K562 (cell line): ENCODE measurements at regions not wholly inside any gene's neighbourhood (a gene's known extent, or its start where the extent isn't known, plus 50 kb on each side); places are given as distances from the start of the nearest gene placed in this dataset.

Experiments used
- ATAC-seq: fragments of 200-7000 bp; cut with Tn5 transposase; 3 replicates; pipeline ENCODE4 v1.9.1; 2020; ENCODE audit warnings: moderate library complexity
- BruUV-seq: library from RNA; stranded (reverse); fragments of 400-500 nt; replicated peaks from 2 replicates; lab custom pipeline; 2021; lab: Mats Ljungman, UMichigan
- CTCF ChIA-PET: fragments of 300-600 bp; formaldehyde crosslinking; extraction: SDS; loops from one replicate; lab custom pipeline; 2021; ENCODE audit warnings: low intra/inter-chr PET ratio; lab: Yijun Ruan, JAX
- POLR2A ChIA-PET: fragments of 300-600, 350-650 bp; sonication (Branson Sonifier 250); formaldehyde crosslinking; extraction: SDS; loops from one replicate; lab custom pipeline; 2021; ENCODE audit warnings: antibody characterized with exemption, inconsistent platforms; lab: Yijun Ruan, JAX
- DNase-seq, 4 experiments: peaks; one replicate each; pipeline versions ENCODE4 v3.0.0 to v3.0.0-alpha.2; 2011 to 2018; ENCODE audit warnings: low spot score in 3 of 4, mixed read lengths in 3 of 4; ENCODE audit errors: extremely low read depth in 1 of 4
- FAIRE-seq: peaks from 2 replicates; lab custom pipeline; 2011; peaks lifted over from hg19 to GRCh38; lab: Jason Lieb, UNC
- H2AFZ ChIP-seq: 2 replicates; pipeline ENCODE4 v1.6.0; 2011; ENCODE audit warnings: low read depth, low read length, control low read depth, inconsistent platforms
- H3K27ac ChIP-seq: fragments of 200-600 bp; 3 replicates; pipeline ENCODE4 v1.8.0; 2011; ENCODE audit warnings: low read depth, mild to moderate bottlenecking, control low read depth, inconsistent platforms, low read length, moderate library complexity, mixed read lengths; ENCODE audit errors: extremely low read depth
- H3K27me3 ChIP-seq, 2 experiments: fragments of 300-600 bp in 1 of 2; 2 replicates in 1 of 2; 3 replicates in 1 of 2; pipeline versions ENCODE4 v1.6.0 to v1.8.0; 2011; ENCODE audit warnings: inconsistent platforms in 2 of 2, low read length in 2 of 2, mild to moderate bottlenecking in 1 of 2, mixed read lengths in 1 of 2, moderate library complexity in 1 of 2; ENCODE audit not compliant: control insufficient read depth in 2 of 2, insufficient read depth in 2 of 2
- H3K36me3 ChIP-seq: fragments of 300-600 bp; 3 replicates; pipeline ENCODE4 v1.8.0; 2011; ENCODE audit warnings: mild to moderate bottlenecking, low read length, inconsistent platforms; ENCODE audit not compliant: control insufficient read depth, insufficient read depth
- H3K4me1 ChIP-seq, 2 experiments: fragments of 200-600 bp in 1 of 2; replicated peaks in 1 of 2; 2 replicates in 1 of 2; 3 replicates in 1 of 2; pipeline versions ENCODE4 v1.5.1 to v1.8.0; 2011; ENCODE audit warnings: inconsistent platforms in 2 of 2, low read length in 2 of 2, mild to moderate bottlenecking in 1 of 2, mixed read lengths in 1 of 2, moderate library complexity in 1 of 2; ENCODE audit not compliant: control insufficient read depth in 2 of 2, insufficient read depth in 2 of 2
- H3K4me2 ChIP-seq: 2 replicates; pipeline ENCODE4 v1.6.1; 2011; ENCODE audit warnings: low read length, control low read depth, inconsistent platforms, mixed read lengths; ENCODE audit not compliant: insufficient read depth
- H3K4me3 ChIP-seq: fragments of 200-600 bp; sonication (generic), shearing (Covaris generic); 2 replicates; pipeline ENCODE4 v1.5.1; 2016; ENCODE audit warnings: control low read depth, inconsistent platforms
- H3K79me2 ChIP-seq: fragments of 200-600 bp; 3 replicates; pipeline ENCODE4 v1.8.0; 2011; ENCODE audit warnings: low read length, inconsistent platforms; ENCODE audit not compliant: control insufficient read depth, insufficient read depth
- H3K9ac ChIP-seq, 2 experiments: 2 replicates each; pipeline versions ENCODE4 v1.6.0 to v1.6.1; 2011; ENCODE audit warnings: low read depth in 2 of 2, low read length in 2 of 2, control low read depth in 1 of 2, inconsistent platforms in 1 of 2, mild to moderate bottlenecking in 1 of 2, mixed read lengths in 1 of 2; ENCODE audit not compliant: insufficient read depth in 1 of 2
- H3K9me1 ChIP-seq: one replicate; pipeline ENCODE4 v1.6.0; 2011; ENCODE audit warnings: inconsistent platforms, mild to moderate bottlenecking, low read length, moderate library complexity; ENCODE audit not compliant: control insufficient read depth, insufficient read depth
- H3K9me3 ChIP-seq: replicated peaks from 2 replicates; pipeline ENCODE4 v1.5.1; 2011; ENCODE audit warnings: low read depth, low read length, inconsistent platforms; ENCODE audit not compliant: control insufficient read depth, insufficient read depth
- H4K20me1 ChIP-seq: replicated peaks from 2 replicates; pipeline ENCODE4 v1.6.1; 2011; ENCODE audit warnings: low read length, inconsistent platforms, mixed read lengths; ENCODE audit not compliant: control insufficient read depth, insufficient read depth
- EGR1 ChIP-seq: fragments of 450-650 bp; conservative IDR thresholded peaks from 2 replicates; pipeline ENCODE4 v1.6.1; 2017; ENCODE audit warnings: mild to moderate bottlenecking
- ETS2 ChIP-seq: IDR thresholded peaks from 2 replicates; pipeline ENCODE4 v1.6.1; 2016; ENCODE audit warnings: borderline replicate concordance, missing genetic modification characterization, mild to moderate bottlenecking, moderate library complexity, missing compliant biosample characterization; ENCODE audit not compliant: poor library complexity, severe bottlenecking
- FOSL1 ChIP-seq: fragments of 200-800 bp; sonication (Bioruptor generic); conservative IDR thresholded peaks from 2 replicates; pipeline ENCODE4 v1.6.1; 2016; ENCODE audit warnings: missing genetic modification characterization, missing compliant biosample characterization
- FOXJ2 ChIP-seq: fragments of 200-800 bp; sonication (Bioruptor generic); IDR thresholded peaks from 2 replicates; pipeline ENCODE4 v1.6.1; 2016; ENCODE audit warnings: missing genetic modification characterization, missing compliant biosample characterization
- GATAD2A ChIP-seq: fragments of 450-650 bp; IDR thresholded peaks from 2 replicates; pipeline ENCODE4 v1.6.1; 2017
- MYBL2 ChIP-seq, 2 experiments: fragments of 450-650 bp in 1 of 2; sonication (generic) in 1 of 2; formaldehyde crosslinking in 1 of 2; IDR thresholded peaks; 2 replicates each; pipeline versions ENCODE4 v1.6.1 to v1.8.1; 2017 to 2022; ENCODE audit warnings: borderline replicate concordance in 1 of 2, inconsistent platforms in 1 of 2, low read depth in 1 of 2, mild to moderate bottlenecking in 1 of 2, missing genetic modification reagents in 1 of 2, moderate library complexity in 1 of 2
- NFE2 ChIP-seq: IDR thresholded peaks from 2 replicates; pipeline ENCODE4 v1.6.1; 2014; ENCODE audit warnings: antibody characterized with exemption, low read depth
- RCOR1 ChIP-seq, 2 experiments: IDR thresholded peaks; 2 replicates each; pipeline ENCODE4 v1.6.1; 2012; ENCODE audit warnings: low read depth in 2 of 2, low read length in 2 of 2, borderline replicate concordance in 1 of 2, improper control_type of control experiment in 1 of 2
- RFX1 ChIP-seq: fragments of 450-650 bp; IDR thresholded peaks from 2 replicates; pipeline ENCODE4 v1.6.1; 2016; ENCODE audit warnings: mild to moderate bottlenecking, moderate library complexity
- SIN3B ChIP-seq: fragments of 450-650 bp; IDR thresholded peaks from 2 replicates; pipeline ENCODE4 v1.6.1; 2017; ENCODE audit warnings: low read depth, mild to moderate bottlenecking, moderate library complexity
- WGBS: fragments of 100-300 bp; shearing (Covaris generic); methylation state at CpG from one replicate; pipeline ENCODE4 v1.1.6; 2016; ENCODE audit warnings: low coverage, mixed read lengths; ENCODE audit not compliant: insufficient coverage; ENCODE audit errors: missing lambda C conversion rate; 5-methylcytosine and 5-hydroxymethylcytosine counted together
- in situ Hi-C: fragments of 300-500 bp; cut with MboI; formaldehyde crosslinking; loops from 4 replicates; pipeline ENCODE4 v1.15.0; 2018; ENCODE audit warnings: inconsistent platforms, mixed read lengths
- intact Hi-C: fragments of 100-400 bp; cut with micrococcal nuclease; formaldehyde crosslinking; loops from 2 replicates; pipeline ENCODE4 v1.14.2; 2022
- TF ChIP-seq, protein P1 (sequence below), 2 experiments: fragments of 450-650 bp in 1 of 2; sonication (generic) in 1 of 2; formaldehyde crosslinking in 1 of 2; IDR thresholded peaks in 1 of 2; conservative IDR thresholded peaks in 1 of 2; 2 replicates each; pipeline versions ENCODE4 v1.6.1 to v1.8.1; 2016 to 2023; ENCODE audit warnings: mild to moderate bottlenecking in 2 of 2, moderate library complexity in 2 of 2, inconsistent platforms in 1 of 2, missing genetic modification reagents in 1 of 2
- TF ChIP-seq, protein P2 (sequence below): fragments of 250-450 bp; sonication (Bioruptor Pico); IDR thresholded peaks from 2 replicates; pipeline ENCODE4 v1.6.1; 2021; ENCODE audit warnings: mild to moderate bottlenecking

DNA sequence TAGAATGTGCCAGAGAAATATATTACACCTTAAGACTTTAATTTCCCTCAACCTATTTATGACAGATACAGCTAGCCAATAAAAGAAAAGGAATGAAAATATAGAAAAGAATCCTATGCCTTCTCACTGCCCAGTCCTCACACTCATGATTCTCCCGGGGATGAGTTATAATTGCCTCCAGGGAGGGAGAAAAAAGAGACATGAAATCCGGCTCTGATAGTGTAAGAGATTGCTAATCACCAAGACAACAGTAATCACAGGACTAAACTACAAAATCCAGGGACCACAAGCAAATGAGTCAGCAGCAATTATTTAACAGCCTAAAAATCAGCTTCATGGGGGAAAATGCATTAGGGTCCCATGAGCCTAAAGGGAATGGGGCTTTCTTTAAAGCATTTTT, 95.9 kb upstream of the DUSP21 start:
- ChIA-PET CTCF (no interaction called here), POLR2A (no interaction called here)
- Histone ChIP-seq H3K9me1 (no peaks in the 10 kb centered on the region), H3K9ac (no peak overlapping the region), H4K20me1 (no peaks in the 10 kb centered on the region), H2AFZ (no peak overlapping the region), H3K4me1 (no peaks in the 10 kb centered on the region; a peak in 2 of 5 replicates), H3K79me2 (no peaks in the 10 kb centered on the region), H3K27me3 (no peaks in the 10 kb centered on the region), H3K4me2 (no peak overlapping the region), H3K9me3 (no peaks in the 10 kb centered on the region), H3K4me3 (no peak overlapping the region), H3K27ac (no peak overlapping the region), H3K36me3 (no peaks in the 10 kb centered on the region)
- TF ChIP-seq, protein P1, sequence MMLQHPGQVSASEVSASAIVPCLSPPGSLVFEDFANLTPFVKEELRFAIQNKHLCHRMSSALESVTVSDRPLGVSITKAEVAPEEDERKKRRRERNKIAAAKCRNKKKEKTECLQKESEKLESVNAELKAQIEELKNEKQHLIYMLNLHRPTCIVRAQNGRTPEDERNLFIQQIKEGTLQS (IDR thresholded peaks at IDR 0.05) = 0 out of 2 replicates have a peak, but pooled peaks have one; percentile 22
- TF ChIP-seq, protein P1 (CRISPR knock-in tag; conservative IDR thresholded peaks at IDR 0.05) = no peak
- TF ChIP-seq EGR1 = no peak
- TF ChIP-seq RCOR1 (IDR thresholded peaks at IDR 0.05; ENCODE audit: borderline replicate concordance in 1 of 2, low read depth in 2 of 2, low read length in 2 of 2) = peak in 1 of 2 experiments; percentile 39; a peak in 1 of 4 replicates
- no peak for TF ChIP-seq GATAD2A
- TF ChIP-seq, protein P2, sequence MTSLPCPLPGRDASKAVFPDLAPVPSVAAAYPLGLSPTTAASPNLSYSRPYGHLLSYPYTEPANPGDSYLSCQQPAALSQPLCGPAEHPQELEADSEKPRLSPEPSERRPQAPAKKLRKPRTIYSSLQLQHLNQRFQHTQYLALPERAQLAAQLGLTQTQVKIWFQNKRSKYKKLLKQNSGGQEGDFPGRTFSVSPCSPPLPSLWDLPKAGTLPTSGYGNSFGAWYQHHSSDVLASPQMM = no peak
- peak; percentile 88 for TF ChIP-seq FOXJ2 (tag)
- TF ChIP-seq FOSL1 (tag) = 0 out of 2 replicates have a peak, but pooled peaks have one; percentile 11
- peak; percentile 56 for TF ChIP-seq NFE2
- TF ChIP-seq SIN3B = no peak
- no peak for TF ChIP-seq ETS2 (tag)
- peak; percentile 62 for TF ChIP-seq RFX1
- TF ChIP-seq MYBL2 (IDR thresholded peaks at IDR 0.05; ENCODE audit: low read depth) = no peak
- no peak for TF ChIP-seq MYBL2 (CRISPR knock-in tag; IDR thresholded peaks at IDR 0.05; ENCODE audit: borderline replicate concordance)
- intact Hi-C loops (no loop called here), in situ Hi-C loops (no loop called here)
- BruUV-seq = no TSS peak
- DNase-seq (peak in 1 of 4 experiments; percentile 2), ATAC-seq (no peak), FAIRE-seq (no peak)
- 0% methylated on average over 2 of the region's 2 CpGs for WGBS
